Mucosa of rectum (tissue), 2 donors: ENCODE measurements at regions not wholly inside any gene's neighbourhood (a gene's known extent, or its start where the extent isn't known, plus 50 kb on each side); places are given as distances from the start of the nearest gene placed in this dataset.

Experiments
- H3K27ac ChIP-seq, 2 donors: one replicate each; pipeline ENCODE4 v1.7.0; 2013; ENCODE audit warnings: inconsistent platforms in 2 of 2, low read depth in 2 of 2, low read length in 2 of 2
- H3K27me3 ChIP-seq, 2 donors: one replicate each; pipeline ENCODE4 v1.7.0; 2013; ENCODE audit warnings: low read length in 2 of 2; ENCODE audit not compliant: control insufficient read depth in 2 of 2, insufficient read depth in 2 of 2
- H3K36me3 ChIP-seq, 2 donors: one replicate each; pipeline ENCODE4 v1.7.0; 2013; ENCODE audit warnings: low read length in 2 of 2; ENCODE audit not compliant: control insufficient read depth in 2 of 2, insufficient read depth in 2 of 2
- H3K4me1 ChIP-seq, 2 donors: one replicate each; pipeline ENCODE4 v1.7.0; 2013; ENCODE audit warnings: low read length in 2 of 2, mild to moderate bottlenecking in 1 of 2; ENCODE audit not compliant: control insufficient read depth in 2 of 2, insufficient read depth in 2 of 2
- H3K4me3 ChIP-seq, 2 donors: one replicate each; pipeline ENCODE4 v1.7.0; 2013; ENCODE audit warnings: low read length in 2 of 2
- H3K9ac ChIP-seq, 2 donors: one replicate each; pipeline ENCODE4 v1.7.0; 2013; ENCODE audit warnings: low read length in 2 of 2, low read depth in 1 of 2, mild to moderate bottlenecking in 1 of 2
- H3K9me3 ChIP-seq, 2 donors: one replicate each; pipeline ENCODE4 v1.7.0; 2013; ENCODE audit warnings: low read length in 2 of 2; ENCODE audit not compliant: control insufficient read depth in 2 of 2
- donor health status: healthy.
- donor health status: Normal muscosa, but diverticular disease.

DNA sequence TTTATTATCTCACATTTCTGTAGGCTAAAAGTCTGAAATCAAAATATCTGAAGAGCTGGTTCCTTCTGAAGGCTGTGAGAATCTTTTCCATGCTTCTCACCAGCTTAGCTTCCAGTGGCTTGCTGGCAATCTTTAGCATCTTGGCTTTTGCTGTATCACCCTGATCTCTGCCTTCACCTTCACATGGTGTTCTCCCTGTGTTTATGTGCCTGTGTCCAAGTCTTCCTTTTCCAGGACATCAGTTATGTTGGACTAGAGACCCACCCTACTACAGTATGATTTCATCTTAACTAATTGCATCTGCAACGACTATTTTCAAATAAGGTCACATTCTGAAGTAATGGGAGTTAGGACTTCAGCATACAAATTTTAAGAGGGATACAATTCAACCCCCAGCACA lies 772.3 kb upstream of the ADAMTS5 start:
- no peak overlapping the region for H3K9ac ChIP-seq
- H3K4me1 ChIP-seq: no peaks in the 10 kb centered on the region
- no peaks in the 10 kb centered on the region for H3K9me3 ChIP-seq
- no peaks in the 10 kb centered on the region for H3K36me3 ChIP-seq
- no peak overlapping the region for H3K27ac ChIP-seq
- no peak overlapping the region for H3K4me3 ChIP-seq
- no peaks in the 10 kb centered on the region for H3K27me3 ChIP-seq

DNA sequence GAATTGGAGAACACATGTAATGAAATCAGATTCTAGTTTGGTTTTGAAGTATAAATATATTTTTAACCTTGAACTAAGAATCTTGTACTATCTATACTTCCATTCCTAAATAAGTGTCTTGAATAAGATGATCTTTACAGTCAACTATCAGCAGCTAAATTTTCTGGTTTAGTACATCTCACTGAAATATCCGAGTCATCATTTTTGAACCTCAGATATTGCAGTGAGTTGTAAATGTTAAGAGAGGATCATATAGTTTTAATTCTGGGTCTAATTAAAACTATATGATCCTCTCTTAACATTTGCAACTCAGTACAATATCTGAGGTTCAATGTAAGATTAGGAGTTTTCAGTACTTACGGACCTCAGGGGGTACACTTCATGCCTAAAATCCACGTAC lies 768.8 kb upstream of the ADAMTS5 start:
- H3K9ac ChIP-seq: no peak overlapping the region
- H3K27me3 ChIP-seq: no peaks in the 10 kb centered on the region
- no peaks in the 10 kb centered on the region for H3K9me3 ChIP-seq
- H3K27ac ChIP-seq: no peak overlapping the region
- H3K4me3 ChIP-seq: no peak overlapping the region
- no peaks in the 10 kb centered on the region for H3K36me3 ChIP-seq
- no peaks in the 10 kb centered on the region for H3K4me1 ChIP-seq

DNA sequence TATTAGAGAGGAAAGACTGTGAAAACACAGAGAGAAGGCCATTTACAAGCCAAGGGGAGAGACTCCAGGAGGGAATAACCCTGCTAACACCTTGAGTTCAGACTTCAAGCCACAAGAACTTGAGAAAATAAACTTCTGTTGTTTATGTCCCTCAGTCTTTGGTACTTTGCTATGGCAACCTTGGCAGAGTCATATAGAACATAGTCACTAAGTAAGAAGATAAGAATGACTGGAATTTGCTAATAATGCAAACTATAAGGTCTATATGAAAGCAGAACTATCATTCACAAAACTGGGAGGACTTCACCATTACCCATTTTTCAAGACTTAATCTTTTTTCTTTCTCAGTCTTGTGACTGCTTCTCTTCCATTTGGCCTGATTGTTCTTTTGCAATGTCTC lies 767.3 kb upstream of the ADAMTS5 start:
- no peak overlapping the region for H3K9ac ChIP-seq
- H3K27me3 ChIP-seq: no peaks in the 10 kb centered on the region
- no peaks in the 10 kb centered on the region for H3K36me3 ChIP-seq
- no peaks in the 10 kb centered on the region for H3K9me3 ChIP-seq
- H3K27ac ChIP-seq: no peak overlapping the region
- H3K4me1 ChIP-seq: no peaks in the 10 kb centered on the region
- H3K4me3 ChIP-seq: no peak overlapping the region

DNA sequence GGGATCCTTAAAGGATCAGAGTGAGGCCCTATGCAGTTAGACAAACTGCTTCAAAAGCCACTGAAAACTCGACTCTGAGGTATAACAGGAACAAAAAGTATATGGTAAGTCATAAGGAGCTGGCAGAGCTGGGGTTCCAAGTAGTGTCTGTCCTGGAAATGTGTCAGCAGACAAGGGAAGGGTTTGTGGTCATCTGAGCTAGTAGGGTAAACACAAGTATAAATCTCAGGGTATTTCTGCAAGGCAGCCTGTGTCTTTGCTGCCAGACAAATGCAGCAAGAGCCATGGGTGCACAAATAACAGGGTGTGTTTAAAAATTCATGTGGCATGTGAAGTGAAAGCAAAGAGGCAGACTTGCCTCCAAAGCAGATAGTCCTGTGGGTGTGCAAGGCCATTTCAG lies 759.0 kb upstream of the ADAMTS5 start:
- Histone ChIP-seq H3K27me3 (no peaks in the 10 kb centered on the region), H3K4me3 (no peak overlapping the region), H3K9me3 (no peaks in the 10 kb centered on the region), H3K36me3 (no peaks in the 10 kb centered on the region), H3K4me1 (no peaks in the 10 kb centered on the region), H3K27ac (no peak overlapping the region), H3K9ac (no peak overlapping the region)

DNA sequence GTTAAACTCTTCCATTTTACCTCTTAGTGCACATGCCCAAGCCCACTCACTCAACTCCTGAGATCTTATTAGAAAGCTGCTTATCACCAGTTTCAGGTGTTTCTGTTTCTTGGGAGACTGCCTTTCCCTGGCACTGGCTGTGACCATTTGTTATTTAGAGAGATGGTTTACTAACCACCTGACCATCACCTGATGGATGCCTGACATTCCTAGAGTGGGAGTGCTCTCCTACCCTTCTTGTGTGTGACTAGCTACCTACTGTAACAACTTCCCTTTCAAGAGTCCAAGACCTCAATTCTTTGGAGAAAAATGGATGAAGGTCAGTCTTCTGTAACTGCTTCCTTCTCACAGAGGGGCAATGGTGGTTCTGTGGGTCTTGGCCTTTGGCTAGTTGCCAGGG lies 755.2 kb upstream of the ADAMTS5 start:
- H3K27ac ChIP-seq: no peak overlapping the region

DNA sequence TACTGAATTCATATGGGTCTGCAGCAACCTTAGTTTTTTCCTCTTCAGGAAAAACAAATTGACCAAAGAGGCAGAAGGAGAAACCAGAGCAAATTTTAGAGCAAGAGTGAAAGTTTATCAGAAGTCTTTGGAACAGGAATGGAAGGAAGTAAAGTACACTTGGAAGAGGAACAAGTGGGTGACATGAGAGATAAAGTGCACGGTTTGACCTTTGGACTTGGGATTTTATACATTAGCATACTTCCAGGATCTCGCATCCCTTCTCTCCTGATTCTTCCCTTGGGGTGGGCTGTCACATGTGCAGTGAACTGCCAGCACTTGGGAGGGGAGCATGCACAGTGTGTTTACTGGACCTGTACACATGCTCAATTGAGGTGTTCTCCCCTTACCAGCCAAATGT lies 754.8 kb upstream of the ADAMTS5 start:
- Histone ChIP-seq H3K36me3 (no peaks in the 10 kb centered on the region), H3K4me3 (no peak overlapping the region), H3K27ac (no peak overlapping the region), H3K27me3 (no peaks in the 10 kb centered on the region), H3K9me3 (no peaks in the 10 kb centered on the region), H3K9ac (no peak overlapping the region), H3K4me1 (no peaks in the 10 kb centered on the region)

More for the DNA sequence above, 755.2 kb upstream of the ADAMTS5 start:
- Histone ChIP-seq H3K9me3 (no peaks in the 10 kb centered on the region), H3K4me3 (no peak overlapping the region), H3K27me3 (no peaks in the 10 kb centered on the region), H3K9ac (no peak overlapping the region), H3K4me1 (no peaks in the 10 kb centered on the region), H3K36me3 (no peaks in the 10 kb centered on the region)

DNA sequence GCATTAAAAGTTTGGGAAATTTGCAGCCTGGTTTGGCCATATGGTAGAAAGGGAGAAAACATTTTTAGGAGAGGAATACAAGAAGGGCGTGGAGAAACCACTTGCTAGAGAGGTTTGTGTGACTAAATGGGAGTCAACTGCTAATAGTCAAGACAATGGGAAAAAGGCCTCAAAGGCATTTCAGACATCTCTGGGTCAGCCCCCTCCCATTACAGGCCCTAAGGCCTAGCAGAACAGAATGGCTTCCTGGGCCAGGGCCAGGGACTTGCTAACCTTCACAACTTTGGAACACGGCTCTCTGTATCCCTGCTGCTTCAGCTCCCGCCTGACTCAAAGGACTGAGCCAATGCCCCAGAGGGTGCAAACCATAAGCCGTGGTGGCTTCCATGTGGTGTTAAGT lies 752.3 kb upstream of the ADAMTS5 start:
- Histone ChIP-seq H3K9ac (no peak overlapping the region), H3K27me3 (no peaks in the 10 kb centered on the region), H3K4me1 (no peaks in the 10 kb centered on the region), H3K36me3 (no peaks in the 10 kb centered on the region), H3K4me3 (no peak overlapping the region), H3K27ac (no peak overlapping the region), H3K9me3 (no peaks in the 10 kb centered on the region)

DNA sequence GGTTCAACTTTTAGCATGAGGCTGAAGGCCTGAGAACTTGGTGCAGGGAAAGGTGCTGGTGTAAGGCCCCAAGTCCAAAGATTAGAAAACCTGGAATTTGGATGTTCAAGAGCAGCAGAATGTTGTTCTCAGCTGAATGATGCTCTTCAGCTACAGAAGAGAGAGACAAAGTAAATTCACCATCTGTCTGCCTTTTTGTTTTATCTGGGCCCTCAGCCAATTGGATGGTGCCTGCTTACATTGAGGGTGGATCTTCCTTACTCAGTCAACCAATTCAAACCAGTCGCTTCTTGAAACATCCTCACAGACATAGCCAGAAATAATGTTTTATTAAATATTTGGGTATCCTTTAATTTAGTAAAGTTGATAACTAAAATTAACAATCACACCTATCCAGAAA lies 748.2 kb upstream of the ADAMTS5 start:
- Histone ChIP-seq H3K27me3 (no peaks in the 10 kb centered on the region), H3K9ac (no peak overlapping the region), H3K36me3 (no peaks in the 10 kb centered on the region), H3K9me3 (no peaks in the 10 kb centered on the region), H3K27ac (no peak overlapping the region), H3K4me1 (peaks cover 0 to 6% of the 10 kb centered on the region in 2 donors), H3K4me3 (no peak overlapping the region)

DNA sequence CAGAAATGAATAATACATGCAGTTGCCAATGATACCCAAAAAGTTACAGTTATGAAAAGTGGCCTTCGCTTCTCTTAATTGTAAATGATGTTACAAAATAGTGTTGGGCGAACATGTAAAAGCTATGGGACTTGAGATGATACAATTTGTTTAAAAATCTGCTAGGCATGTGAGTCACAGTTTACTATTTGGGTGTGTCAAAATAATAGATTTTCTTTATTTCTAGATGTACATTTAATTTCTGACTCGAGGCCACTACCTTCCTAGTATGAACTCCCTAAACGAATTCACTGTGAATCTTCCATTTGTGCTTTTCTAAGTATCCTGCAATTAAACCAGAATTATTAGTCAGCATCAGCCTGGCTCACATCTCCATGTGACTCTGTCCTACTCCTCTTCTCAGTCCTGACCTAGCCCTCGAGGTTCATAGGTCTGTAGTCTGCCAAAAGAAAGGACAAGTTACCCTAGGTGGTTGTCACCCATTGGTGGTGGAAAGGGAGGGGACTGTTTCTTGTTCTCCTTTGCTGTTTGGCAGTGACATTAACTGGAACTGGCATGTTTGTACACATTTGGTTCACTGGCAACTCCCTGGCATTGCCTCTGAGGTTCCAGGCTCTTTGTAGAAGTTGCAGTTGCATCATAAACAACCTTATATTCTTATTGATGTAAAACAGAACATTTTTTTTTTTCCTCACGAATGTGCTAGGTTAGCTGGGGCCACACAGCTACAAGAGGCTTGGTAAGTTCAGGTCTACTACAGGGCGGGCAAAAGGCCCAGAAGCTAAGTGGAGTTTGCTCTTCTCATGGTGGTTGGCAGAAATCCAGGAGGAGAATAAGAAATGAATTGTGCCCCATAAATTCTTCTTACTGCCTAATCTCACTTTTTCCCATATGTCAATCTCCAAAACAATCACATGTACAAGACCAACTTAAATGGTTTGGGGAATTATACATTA lies 746.5 kb upstream of the ADAMTS5 start:
- Histone ChIP-seq H3K4me3 (no peak overlapping the region), H3K27me3 (no peaks in the 10 kb centered on the region), H3K9ac (no peak overlapping the region), H3K4me1 (peaks cover 0 to 6% of the 10 kb centered on the region in 2 donors), H3K9me3 (no peaks in the 10 kb centered on the region), H3K36me3 (no peaks in the 10 kb centered on the region), H3K27ac (no peak overlapping the region)

DNA sequence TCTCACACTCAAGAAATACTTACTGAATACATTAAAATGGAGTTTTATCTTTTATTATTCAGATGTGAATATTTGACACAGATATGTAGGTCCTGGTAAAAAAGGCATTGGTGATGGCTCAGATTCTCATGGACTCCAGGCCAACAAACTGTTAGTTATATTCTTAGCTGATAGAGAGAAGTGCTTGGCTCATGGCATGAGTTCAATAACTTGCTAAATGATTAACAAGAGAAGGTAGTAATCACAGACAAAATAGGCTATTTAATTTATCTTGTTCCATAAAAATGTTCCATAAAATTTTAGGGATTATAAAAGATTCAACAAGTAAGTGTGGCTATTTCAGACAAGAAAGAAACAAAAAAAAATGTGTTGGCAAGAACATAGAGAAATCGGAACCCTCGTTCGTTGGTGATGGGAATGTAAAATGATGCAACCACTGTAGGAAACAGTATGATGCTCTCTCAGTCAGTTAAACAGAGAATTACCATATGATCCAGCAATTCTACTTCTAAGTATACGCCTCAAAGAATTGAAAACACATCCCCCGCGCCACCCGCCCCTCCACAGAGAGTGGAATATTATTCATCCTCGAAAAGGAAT lies 737.8 kb upstream of the ADAMTS5 start:
- Histone ChIP-seq H3K27me3 (no peaks in the 10 kb centered on the region), H3K36me3 (no peaks in the 10 kb centered on the region), H3K9ac (no peak overlapping the region), H3K4me1 (no peaks in the 10 kb centered on the region), H3K4me3 (no peak overlapping the region), H3K9me3 (no peaks in the 10 kb centered on the region), H3K27ac (no peak overlapping the region)
